Kasumi-1 (cell line): ENCODE measurements at regions not wholly inside any gene's neighbourhood (a gene's known extent, or its start where the extent isn't known, plus 50 kb on each side); places are given as distances from the start of the nearest gene placed in this dataset.
A peak's percentile ranks its signal among the peaks of the same experiment; 100 is the strongest.

Experiments used
- DNase-seq, 2 experiments: peaks; one replicate each; lab custom pipeline; 2025; lab: John Stamatoyannopoulos, UW

DNA sequence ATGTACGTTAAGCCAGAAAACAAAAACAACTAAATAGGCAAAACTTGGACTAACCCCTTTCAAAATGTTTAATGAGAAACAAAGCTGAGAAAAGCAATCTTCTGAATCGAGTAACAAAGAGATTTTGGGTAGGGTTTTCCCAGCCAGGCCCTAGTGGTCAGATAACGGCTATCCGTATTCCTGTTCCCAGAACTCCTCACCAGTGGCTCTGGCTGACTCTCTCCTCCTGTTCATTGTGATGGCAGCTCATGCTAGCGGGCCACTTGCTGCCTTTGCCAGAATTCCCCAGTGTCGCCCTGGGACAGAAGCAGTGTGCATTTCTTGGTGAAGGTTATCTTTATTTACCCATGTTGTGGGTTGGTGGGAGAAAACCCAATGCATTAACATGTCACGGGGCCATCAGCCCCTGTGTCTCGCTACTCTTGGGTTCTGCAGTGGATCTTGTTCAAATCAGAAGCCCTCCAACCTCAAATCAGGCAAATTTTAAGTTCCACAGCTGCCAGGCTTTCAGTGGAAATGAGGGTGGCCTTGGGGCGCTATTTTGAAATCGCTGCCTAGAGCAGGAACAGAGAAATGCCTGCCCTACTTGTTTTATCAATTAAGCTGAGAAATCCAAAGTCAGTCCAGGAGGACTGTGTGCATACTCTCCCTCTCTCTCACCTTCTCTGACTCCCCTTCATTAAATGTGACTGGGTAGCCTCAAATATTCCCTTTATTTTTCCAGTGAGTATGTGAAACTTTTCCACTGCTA, 164.5 kb upstream of the NPVF start:
- DNase-seq: no peak

DNA sequence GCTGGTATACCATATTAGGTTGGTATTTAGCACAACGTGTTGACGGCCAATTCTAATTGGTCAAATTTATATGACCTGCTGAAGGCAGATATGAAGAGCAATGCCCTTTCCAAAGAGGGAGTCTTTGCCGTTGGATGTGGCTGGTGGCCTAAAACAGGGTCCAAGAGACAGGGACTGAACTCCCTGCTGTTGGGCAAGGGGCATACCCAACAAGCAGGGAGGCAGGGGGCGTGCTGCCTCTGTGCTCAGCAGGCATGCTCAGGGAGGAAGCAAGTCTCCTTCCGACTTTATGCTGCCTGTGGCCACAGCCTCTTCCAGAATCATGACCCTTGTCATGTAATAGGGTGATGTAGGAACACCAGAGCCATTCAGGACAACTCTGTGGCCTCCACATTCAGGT, 167.7 kb upstream of the NPVF start:
- DNase-seq: no peak

DNA sequence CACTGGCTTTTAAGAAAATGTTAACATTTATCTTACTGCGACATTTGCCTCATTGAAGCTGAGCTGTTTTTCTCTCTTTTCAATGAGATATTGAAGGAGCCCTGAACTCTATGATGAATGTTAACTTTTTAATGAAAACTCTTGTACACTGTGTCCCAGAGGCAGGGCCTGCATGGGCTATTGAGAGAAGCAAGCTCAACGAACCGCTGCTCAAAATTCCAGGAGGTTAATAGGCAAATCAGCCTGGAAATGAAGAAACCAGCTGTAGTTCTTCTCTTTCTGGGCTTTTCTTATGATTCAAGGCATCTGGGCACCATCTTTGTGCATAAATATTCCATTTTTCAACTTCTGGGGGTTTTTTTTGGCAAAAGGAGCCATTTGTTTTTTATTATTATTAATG, 168.4 kb upstream of the NPVF start:
- no peak for DNase-seq

DNA sequence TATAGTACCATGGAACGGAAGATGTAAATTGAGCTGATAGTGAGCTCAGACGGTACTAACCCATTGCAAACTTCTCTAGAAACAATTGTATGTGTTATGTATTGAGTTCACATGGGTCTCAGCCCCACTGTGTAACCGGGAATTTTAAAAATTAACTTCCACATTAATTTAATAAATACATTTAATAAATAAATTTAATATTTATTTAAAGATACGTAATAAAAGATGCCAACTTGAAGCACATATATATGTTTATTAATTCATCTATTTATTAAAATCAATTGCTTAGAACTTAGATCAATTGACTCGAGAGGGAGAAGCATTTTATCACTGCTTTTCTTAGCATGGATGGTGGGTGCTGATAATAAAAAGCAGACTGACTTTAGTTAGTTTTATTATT, 170.1 kb upstream of the NPVF start:
- DNase-seq: no peak

DNA sequence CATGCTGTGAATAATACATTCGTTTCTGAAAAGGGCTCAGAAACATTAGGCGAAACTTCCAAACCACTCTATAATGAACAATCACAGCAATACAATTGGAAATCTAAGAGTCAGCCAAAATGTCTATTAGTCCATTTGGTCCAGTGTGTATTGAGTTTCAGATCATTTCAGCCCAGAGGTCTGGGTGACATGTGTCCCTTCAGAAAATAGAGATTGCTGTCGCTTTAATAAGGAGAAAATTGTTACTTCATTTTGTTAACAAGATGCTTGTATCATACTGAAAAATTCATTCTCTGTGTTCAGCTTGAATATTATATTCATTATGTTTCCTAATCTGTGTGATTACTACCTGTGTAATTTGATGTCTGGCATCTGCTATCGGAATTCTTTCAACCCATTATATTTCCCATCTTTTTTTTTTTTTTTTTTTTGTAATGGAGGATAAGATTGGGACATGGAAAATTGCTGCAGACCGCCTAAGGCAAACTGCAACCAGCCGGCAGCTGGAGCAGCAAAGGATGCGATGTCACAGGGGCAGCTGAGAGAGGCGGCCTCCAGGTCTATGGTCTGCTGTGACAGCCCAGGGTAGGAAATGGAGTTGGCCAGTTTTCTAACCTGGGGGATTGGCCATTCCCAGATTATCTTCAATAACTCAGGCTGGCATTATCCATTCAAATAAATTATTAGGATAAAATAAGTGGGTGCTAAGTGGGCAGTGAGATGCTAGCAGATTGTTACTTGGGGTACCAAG, 170.9 kb upstream of the NPVF start:
- no peak for DNase-seq

DNA sequence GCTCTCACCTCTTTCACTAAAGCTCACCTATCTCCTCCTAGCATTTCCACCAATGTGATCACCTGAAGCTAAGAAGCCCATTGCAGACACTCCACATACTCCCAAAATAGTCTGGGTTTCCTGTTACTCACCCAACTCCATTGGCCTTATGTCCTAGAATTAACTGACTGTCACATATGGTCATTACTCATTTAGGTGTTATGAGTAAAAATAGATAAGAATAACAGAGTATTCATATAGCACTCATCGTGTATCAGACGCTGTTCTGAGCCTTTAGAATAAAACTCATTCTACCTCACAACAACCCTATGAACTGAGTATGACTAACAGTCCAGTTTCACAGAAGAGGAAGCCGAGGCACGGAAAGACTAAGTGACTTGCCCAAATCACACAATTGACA, 174.2 kb upstream of the NPVF start:
- no peak for DNase-seq

DNA sequence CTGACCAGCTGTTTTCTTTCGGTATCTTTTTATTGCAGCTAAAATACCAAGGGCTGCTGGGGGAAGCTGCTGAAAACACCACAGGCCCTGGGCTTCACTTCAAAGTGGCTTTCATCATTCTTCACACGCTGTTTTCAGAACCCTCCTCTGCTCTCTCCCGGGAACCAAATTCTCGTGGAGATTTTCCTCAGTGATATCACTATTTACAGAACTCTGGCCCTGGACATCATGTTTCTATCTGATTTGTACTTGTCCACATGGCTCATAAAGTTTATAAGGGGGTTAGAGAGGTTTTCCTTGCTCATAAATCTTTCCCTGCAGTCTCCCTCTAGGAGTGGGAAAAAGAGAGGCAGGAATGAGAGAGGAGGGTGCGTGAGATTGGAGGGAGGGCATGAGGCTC, 177.4 kb upstream of the NPVF start:
- DNase-seq: no peak

DNA sequence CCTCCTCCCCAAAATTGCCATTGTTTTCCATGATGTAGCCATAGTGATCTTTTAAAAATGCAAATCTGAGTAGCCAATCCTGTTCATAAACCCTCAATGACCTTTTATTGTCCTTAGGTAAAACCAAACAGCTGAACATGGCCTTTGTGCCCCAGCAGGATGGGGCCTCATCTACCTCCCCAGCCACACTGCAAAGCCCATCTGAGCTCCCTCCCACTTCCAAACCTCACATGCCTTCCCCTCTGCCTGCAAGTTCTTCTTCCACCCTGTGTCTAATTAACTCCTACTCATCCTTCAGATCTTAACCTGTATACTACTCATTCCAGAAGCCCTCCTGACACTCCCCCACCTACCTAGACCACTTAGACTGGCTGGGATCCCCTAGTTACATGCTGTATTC, 178.8 kb upstream of the NPVF start:
- DNase-seq: no peak

DNA sequence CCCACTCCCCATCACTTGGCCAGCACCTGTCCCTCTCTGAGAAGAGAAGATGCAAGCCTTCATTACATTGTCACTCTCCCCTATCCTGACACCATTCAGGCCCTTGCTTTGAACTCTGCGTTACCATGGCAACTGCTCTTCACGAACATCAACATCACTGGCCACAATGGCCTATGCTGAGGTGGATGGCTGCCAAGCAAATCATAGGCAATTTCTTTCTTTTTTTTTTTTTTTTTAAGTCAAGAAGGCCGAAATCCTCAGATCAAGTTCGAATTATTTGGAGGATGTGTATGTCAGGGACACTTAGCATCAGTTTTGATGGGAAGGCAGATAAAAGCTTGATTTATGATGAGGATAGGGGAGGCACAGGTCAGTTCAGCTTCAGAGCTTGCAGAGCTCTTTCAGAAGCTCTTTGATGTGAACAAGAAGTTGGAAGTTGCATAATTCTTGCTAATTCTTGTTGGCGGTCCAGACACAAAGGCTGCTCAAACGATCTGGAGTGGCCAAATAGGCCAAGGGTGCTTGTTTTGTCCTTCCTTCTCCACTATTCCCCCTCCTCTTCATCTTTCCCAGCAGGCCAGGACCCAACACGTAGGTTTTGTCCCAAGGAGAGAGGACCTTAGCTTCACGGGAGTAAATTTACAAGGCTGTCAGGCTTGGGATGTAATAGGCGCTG, 179.9 kb upstream of the NPVF start:
- no peak for DNase-seq

DNA sequence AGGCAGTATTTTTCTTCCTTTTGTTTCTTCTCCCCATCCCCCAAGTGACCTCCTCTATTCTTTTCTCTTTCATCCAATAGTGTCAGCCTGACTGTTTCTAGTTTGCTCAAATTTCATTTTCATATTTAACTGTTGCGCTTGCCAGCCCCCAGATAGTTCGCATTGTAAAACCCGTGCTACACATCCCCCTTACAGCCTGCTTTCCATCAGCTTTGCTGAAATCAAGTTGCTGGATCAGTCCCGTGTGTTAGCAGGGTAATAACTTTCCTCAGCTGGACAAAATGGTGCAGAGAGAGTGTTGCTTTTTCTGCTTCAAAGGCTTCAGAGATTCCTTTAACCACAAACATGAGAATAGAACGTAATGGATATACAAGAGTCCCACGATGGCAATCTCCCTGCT, 180.6 kb upstream of the NPVF start:
- DNase-seq: no peak

DNA sequence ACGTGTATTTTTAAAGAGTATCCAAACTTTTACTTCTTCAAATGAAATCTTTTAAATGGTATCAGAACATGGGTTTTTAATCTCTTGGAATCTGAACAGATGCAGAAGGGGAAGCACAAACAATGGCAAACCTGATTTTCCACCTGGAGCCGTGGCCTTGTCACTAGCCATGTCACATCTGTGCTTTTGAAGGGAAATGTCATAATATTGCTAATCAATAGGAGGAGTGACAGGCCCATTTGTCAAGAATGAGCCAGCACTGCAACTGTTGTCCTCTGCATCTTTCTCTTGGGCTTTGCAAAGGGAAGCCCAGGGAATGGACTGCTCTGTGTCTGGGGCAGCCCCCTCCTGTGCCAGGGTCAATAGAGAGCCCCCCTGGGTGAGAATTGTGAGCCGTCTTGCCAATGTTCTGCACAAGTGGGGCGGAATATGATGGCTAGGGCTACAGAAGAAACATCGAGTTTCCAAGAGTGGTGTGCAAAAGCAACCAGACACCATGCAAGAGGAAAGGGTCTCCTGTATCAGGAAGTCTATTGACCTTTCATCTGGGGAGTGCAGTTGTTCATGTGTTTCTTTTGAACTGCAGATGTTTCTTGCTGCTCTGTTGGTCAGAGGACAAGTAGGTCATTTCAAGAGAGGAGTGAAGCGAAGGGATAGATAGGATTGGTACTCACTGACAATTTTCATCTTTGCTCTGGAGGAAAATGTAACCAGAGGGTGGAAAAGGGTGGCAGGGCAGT, 181.8 kb upstream of the NPVF start:
- DNase-seq: no peak

DNA sequence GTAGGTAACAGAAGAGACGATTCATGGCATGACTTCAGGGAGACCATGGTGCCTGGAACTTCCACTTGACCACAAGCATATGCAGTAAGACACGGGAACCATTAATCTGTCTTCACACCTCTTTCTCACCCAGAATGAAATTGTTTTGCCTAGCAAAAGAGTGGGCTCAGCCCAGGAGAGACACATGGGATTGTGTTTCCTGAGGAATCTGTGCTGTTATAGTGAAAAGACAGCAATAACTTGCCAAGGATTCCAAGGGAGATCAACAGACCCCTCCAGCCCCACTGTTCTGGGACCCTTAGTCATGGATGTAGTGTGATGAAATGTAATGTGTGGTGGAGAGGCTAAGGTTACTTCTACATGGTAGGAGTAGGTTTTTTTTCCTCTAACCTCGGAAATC, 192.5 kb upstream of the NPVF start:
- no peak for DNase-seq

DNA sequence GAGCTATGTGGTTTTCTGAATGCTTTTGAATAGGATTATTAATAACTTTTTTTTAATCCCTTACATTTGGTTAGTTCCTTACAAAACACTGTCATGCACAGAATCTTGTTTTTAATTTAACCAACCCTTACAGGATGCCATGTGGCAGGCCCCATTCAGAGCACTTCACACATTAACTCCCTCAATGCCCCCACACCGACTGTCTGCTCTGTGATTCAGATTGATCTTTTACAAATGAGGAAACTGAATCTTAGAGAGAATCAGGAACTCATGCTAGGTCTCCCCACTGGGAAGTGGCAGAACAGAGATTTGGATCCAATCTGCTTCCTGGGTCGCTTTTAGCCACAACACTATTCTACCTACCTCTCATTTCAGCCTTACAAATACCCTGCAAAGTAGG, 195.8 kb upstream of the NPVF start:
- DNase-seq: no peak

DNA sequence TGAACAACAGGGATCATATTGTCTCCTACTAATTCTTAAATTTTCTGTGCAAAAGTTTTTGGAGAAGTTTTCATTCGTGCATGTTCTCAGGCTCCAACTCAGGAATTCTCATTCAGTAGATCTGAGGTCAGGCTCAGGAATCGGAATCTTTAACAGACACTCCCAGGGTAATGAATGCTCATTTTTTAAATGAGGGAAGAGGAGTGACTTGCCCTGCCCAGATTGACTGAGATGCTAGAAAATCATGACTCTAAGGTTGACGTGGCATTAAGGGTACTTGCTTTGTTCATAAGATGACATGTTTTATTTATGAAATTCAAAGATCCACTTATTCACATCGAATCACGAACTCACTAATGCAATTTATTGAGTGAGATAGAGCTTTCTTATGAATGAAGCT, 196.6 kb upstream of the NPVF start:
- DNase-seq: no peak

DNA sequence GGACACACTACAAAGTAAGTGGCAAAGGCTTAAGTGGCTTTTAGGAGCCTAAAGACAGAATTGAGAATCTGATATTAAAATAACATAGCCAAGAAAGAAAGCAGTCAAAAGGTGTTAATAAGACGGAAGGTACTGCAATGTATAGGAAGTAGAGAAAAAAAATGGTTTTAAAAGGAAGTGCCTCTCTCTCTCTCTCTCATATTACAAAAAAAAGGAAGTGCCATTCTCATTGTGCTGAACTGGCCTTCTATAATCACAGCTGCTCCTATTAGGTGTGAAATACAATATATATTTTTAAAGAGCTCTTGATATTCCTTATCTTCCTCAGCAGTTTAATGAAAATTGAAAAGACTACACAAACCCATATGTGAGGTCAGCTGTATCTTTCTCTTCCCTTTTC, 199.4 kb upstream of the NPVF start:
- peak; percentile 35 to 61 for DNase-seq

DNA sequence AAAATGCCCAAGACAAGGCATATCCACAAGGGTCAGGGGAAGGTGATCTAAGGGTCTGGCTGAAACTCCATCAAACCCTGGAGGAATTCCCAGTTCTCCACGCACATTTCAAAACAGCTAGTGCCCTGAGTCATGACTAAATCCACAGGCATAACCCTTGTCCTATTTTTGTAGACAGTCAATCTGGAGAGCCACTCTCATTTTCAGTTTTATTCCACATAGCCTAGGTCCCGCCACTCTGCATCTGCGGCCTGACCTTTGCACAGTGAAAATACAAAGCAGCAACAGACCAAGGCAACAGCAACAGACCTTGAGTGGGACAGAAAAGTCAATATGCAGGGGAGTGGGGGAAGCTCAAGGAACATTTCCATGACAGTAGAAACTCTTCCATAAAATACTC, 201.4 kb upstream of the NPVF start:
- no peak for DNase-seq

DNA sequence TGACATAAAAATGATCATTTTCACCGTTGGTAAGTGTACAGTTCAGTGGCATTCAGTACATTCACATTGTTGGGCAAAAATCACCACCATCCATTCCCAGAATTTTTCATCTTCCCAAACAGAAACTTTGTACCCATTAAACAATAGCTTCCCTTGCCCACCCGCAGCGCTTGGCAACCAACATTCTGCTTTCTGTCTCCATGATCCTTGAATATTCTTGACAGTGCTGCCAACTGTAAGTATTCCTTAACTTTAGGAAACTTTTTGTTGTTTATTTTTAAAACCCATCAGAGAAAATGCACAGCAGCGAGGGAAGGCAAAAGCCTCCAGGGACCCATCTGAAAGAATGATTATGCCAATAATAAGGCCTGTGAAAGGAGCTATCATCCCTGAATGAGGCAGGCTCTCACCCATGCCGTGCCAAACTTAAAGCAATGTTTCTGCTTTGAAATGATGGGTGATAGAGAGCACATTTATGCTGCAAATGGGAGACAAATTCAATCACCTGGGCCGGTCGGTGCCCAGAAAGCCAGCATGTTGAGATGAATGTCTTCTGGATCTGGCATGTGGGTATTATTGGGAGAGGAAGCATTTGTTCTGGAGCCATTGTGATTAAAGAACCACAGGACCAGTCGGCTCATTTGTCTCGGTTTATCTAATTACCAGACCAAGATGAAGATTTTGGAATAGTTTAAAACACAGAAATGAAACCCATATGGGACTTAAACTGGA, 202.1 kb upstream of the NPVF start:
- no peak for DNase-seq

DNA sequence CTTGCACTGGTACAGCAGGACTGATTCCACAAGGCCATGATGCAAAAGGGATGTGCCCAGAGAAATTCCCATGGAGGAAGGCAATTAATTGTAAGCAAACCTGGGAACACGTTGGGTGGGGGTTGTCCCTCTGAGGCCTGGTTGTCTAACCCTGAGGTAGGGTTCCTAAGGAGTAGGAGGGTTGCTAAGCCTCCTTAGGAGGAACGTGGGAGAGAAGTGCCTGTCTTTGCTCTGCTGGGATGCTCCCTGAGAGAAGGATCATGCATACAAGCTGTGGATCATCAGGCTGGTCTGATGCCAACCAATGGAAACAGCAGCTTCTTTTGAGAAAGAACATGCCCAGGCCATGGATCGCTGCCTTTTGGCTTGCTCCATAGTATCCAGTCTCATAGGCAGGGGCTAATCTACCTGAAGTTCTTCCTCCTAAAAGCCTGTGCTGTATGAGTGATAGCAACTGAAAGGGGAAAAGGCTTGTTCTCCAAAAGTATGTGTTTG, 203.7 kb upstream of the NPVF start:
- DNase-seq: no peak

DNA sequence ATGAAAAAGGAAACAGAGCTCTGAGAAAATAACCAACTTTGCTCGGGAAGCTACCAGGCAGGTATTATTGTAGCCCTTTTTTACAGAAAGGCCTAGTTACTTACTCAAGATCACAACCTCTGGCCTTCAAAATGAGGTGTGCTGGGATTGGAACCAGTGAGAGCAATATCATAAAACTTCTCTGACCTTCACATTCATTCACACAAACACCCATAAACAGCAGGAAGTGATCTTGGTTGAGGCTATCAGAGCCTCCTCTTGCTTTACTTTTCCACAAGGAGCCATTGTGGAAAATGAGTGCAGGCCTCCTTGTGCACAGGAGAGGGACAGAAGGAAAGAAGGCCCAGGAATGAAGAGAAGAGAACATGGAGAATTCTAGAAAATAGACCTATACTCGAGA, 204.5 kb upstream of the NPVF start:
- no peak for DNase-seq

DNA sequence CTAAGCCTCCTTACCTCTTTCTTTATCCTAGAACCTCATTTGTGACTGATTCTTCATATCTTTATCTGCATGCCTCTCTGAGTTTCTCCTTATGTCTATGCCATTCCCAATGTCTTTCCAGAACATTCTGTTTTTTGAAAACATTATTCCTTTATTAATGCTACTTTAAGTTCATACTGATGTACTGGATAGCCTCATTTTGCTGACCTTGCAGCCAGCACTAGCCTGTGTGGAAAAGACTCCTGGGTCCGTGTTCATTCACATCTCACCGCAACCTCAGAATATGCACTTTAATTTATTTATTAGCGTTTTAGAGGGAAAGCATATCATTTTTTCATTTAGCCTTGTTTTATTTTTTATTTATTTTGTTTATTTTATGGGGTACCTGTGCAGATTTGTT, 208.1 kb upstream of the NPVF start:
- DNase-seq: no peak

DNA sequence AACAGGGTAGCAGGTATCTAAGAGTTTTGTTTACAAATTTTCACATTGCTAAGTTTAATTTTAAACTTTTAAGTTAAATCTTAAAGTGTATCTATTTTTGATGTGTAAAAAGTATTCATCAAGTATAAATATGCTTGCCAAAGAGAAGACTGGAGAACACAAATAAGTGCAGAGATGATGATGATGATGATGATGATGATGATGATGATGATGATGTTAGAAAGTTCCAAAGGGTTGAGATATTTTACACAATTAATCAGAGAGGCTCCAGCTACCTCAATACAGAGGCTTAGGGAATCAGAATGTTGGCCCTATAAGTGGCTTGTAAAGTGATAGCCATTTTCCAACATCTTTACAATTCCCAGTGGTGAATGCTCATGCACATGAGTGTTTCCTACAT, 209.0 kb upstream of the NPVF start:
- no peak for DNase-seq

DNA sequence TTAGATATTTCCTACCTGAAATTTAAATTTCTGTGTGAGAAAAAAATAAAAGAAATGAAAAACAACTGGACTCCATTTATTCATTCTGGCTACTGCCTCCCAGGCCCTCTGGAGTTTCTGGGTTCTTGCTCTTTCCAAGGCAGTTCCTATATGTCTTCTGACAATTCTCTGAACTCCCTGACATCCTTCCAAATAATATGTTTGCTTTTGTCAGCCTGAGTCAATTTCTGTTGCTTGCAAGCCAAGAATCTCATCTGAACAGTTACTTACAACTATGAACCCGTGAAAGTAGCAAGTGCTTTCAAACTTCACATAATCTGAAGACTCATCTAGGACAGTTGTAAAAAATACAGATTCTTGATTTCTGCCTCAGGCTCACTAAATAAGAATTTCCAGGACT, 216.7 kb upstream of the NPVF start:
- no peak for DNase-seq
